SK-N-SH (cell line): ENCODE measurements at regions not wholly inside any gene's neighbourhood (a gene's known extent, or its start where the extent isn't known, plus 50 kb on each side); places are given as distances from the start of the nearest gene placed in this dataset.
"Not testable (repeated sequence)": the region's sequence is repeated elsewhere in the genome, so short reads cannot be mapped to it uniquely, and the experiment has no call there.

Experiments
- CTCF ChIP-seq: fragments of 200-600 bp; sonication (generic); IDR thresholded peaks from 2 replicates; pipeline ENCODE4 v1.6.1; 2017; ENCODE audit warnings: antibody characterized with exemption, mild to moderate bottlenecking, moderate library complexity
- MAX ChIP-seq: IDR thresholded peaks from 2 replicates; pipeline ENCODE4 v1.4.0; 2012; ENCODE audit warnings: low read depth
- NRF1 ChIP-seq: IDR thresholded peaks from 2 replicates; pipeline ENCODE4 v1.6.1; 2012; ENCODE audit warnings: low read depth, mild to moderate bottlenecking, low read length
- POLR2AphosphoS5 ChIP-seq: IDR thresholded peaks from 2 replicates; pipeline ENCODE4 v1.6.1; 2012; ENCODE audit warnings: low read depth, low read length
- RAD21 ChIP-seq: IDR thresholded peaks from 2 replicates; pipeline ENCODE4 v1.6.1; 2012; ENCODE audit warnings: mild to moderate bottlenecking, low read length
- SIN3A ChIP-seq: IDR thresholded peaks from 2 replicates; pipeline ENCODE4 v1.6.1; 2012; ENCODE audit warnings: low read depth, mild to moderate bottlenecking, low read length, moderate library complexity, borderline replicate concordance
- TAF1 ChIP-seq: IDR thresholded peaks from 2 replicates; pipeline ENCODE4 v1.6.1; 2012; ENCODE audit warnings: low read depth, mild to moderate bottlenecking, low read length, moderate library complexity, borderline replicate concordance
- YY1 ChIP-seq: IDR thresholded peaks from 2 replicates; pipeline ENCODE4 v1.4.0; 2012; ENCODE audit warnings: low read depth, mild to moderate bottlenecking
- TF ChIP-seq, protein P1 (sequence below): IDR thresholded peaks from 2 replicates; pipeline ENCODE4 v1.6.1; 2012; ENCODE audit warnings: mild to moderate bottlenecking, low read depth, low read length, moderate library complexity

GRCh38 chr11:123318132-123318531, 111.9 kb upstream of the GRAMD1B start:
- not testable (repeated sequence) for TF ChIP-seq CTCF, MAX, YY1, POLR2AphosphoS5, RAD21, SIN3A, NRF1, TAF1
- TF ChIP-seq, protein P1, sequence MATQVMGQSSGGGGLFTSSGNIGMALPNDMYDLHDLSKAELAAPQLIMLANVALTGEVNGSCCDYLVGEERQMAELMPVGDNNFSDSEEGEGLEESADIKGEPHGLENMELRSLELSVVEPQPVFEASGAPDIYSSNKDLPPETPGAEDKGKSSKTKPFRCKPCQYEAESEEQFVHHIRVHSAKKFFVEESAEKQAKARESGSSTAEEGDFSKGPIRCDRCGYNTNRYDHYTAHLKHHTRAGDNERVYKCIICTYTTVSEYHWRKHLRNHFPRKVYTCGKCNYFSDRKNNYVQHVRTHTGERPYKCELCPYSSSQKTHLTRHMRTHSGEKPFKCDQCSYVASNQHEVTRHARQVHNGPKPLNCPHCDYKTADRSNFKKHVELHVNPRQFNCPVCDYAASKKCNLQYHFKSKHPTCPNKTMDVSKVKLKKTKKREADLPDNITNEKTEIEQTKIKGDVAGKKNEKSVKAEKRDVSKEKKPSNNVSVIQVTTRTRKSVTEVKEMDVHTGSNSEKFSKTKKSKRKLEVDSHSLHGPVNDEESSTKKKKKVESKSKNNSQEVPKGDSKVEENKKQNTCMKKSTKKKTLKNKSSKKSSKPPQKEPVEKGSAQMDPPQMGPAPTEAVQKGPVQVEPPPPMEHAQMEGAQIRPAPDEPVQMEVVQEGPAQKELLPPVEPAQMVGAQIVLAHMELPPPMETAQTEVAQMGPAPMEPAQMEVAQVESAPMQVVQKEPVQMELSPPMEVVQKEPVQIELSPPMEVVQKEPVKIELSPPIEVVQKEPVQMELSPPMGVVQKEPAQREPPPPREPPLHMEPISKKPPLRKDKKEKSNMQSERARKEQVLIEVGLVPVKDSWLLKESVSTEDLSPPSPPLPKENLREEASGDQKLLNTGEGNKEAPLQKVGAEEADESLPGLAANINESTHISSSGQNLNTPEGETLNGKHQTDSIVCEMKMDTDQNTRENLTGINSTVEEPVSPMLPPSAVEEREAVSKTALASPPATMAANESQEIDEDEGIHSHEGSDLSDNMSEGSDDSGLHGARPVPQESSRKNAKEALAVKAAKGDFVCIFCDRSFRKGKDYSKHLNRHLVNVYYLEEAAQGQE = not testable (repeated sequence)
